Thymus (tissue), 11 donors: ENCODE measurements at regions not wholly inside any gene's neighbourhood (a gene's known extent, or its start where the extent isn't known, plus 50 kb on each side); places are given as distances from the start of the nearest gene placed in this dataset.
"Not testable (repeated sequence)": the region's sequence is repeated elsewhere in the genome, so short reads cannot be mapped to it uniquely, and the experiment has no call there.

ENCODE experiments used
- DNase-seq, 9 donors: peaks; one replicate each; pipeline ENCODE4 v3.0.0-alpha.2; 2013; ENCODE audit warnings: low spot score in 9 of 9, low read depth in 6 of 9, missing footprints in 1 of 9
- H3K27ac ChIP-seq, 2 donors: one replicate each; pipeline ENCODE4 v1.5.1; 2013; ENCODE audit warnings: control low read depth in 1 of 2, low read depth in 1 of 2, low read length in 1 of 2, mild to moderate bottlenecking in 1 of 2, moderate library complexity in 1 of 2
- H3K27me3 ChIP-seq, 2 donors: one replicate each; pipeline ENCODE4 v1.5.1; 2013; ENCODE audit warnings: low read length in 1 of 2; ENCODE audit not compliant: control insufficient read depth in 2 of 2, insufficient read depth in 1 of 2
- H3K36me3 ChIP-seq, 2 donors: one replicate each; pipeline ENCODE4 v1.5.1; 2013; ENCODE audit warnings: low read length in 1 of 2, mild to moderate bottlenecking in 1 of 2, moderate library complexity in 1 of 2; ENCODE audit not compliant: control insufficient read depth in 2 of 2, insufficient read depth in 2 of 2
- H3K4me1 ChIP-seq, 2 donors: one replicate each; pipeline ENCODE4 v1.5.1; 2013; ENCODE audit warnings: low read length in 2 of 2; ENCODE audit not compliant: control insufficient read depth in 2 of 2, insufficient read depth in 2 of 2
- H3K4me3 ChIP-seq, 2 donors: one replicate each; pipeline ENCODE4 v1.5.1; 2013; ENCODE audit warnings: low read length in 2 of 2, control low read depth in 1 of 2, mild to moderate bottlenecking in 1 of 2
- H3K9me3 ChIP-seq, 2 donors: one replicate each; pipeline ENCODE4 v1.5.1; 2013; ENCODE audit warnings: low read length in 1 of 2, mild to moderate bottlenecking in 1 of 2; ENCODE audit not compliant: control insufficient read depth in 2 of 2, insufficient read depth in 1 of 2
- WGBS: extraction: QIAGEN DNeasy Blood & Tissue Kit; methylation state at CpG from one replicate; pipeline ENCODE4 v1.1.7; 2013; 5-methylcytosine and 5-hydroxymethylcytosine counted together
- donor health status: healthy.

- H3K4me3 ChIP-seq, result no peak overlapping the region
- WGBS, result 96% methylated on average over 31 of the region's 31 CpGs
- H3K27me3 ChIP-seq, result no peaks in the 10 kb centered on the region
- no peak overlapping the region for H3K27ac ChIP-seq
- H3K36me3 ChIP-seq, result no peaks in the 10 kb centered on the region
- H3K4me1 ChIP-seq, result peaks cover 0 to 4% of the 10 kb centered on the region in 2 donors
- H3K9me3 ChIP-seq, result no peaks in the 10 kb centered on the region
- DNase-seq, result no peak
These were observed 221.4 kb downstream of the TLE3 start for GRCh38 chr15:69876064-69876940.

- H3K27ac ChIP-seq, H3K4me3 ChIP-seq: not testable (repeated sequence)
- 100% methylated on average over 1 of the region's 1 CpG for WGBS
These were observed 217.8 kb downstream of the TLE3 start for GRCh38 chr15:69879963-69880362.

DNA sequence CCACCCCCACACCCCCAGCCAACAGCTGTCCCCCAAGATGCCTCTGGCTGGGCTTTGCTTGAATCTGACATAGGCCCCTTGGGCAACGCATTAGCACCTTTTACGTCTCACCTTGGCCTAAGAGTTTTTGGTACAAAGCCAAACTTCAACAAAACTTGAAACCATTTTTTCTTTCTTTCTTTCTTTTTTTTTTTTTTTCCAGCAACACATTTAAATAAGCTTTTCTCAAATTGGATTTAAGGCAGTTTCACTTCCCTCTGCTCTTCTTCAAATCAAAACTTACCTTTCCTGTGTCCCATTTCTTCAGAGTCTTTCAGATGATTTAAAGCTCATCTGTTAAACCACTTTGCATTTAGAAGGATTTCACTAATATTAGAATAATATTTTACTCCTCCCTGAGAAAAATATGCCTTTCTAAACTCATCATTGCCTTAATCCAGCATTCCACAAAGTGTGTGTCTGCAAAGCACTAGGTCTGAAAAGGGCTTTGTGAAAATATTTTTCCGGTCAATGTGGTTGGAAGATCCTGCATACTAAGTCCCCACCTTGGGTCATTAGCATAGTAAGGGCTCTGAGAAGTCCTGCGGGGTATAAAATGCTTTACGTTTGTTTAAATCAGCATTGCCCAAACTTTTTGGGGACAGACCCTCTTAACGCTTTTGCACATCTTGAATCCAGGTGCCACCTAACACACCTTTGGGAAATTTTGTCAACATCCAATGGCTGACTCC lies 217.0 kb downstream of the TLE3 start:
- Histone ChIP-seq H3K36me3 (no peaks in the 10 kb centered on the region), H3K27ac (no peak overlapping the region), H3K9me3 (no peaks in the 10 kb centered on the region), H3K27me3 (no peaks in the 10 kb centered on the region), H3K4me1 (no peaks in the 10 kb centered on the region), H3K4me3 (no peak overlapping the region)
- DNase-seq, result no peak
- WGBS, result 95% methylated on average over 6 of the region's 6 CpGs

More at GRCh38 chr15:69879963-69880362, 217.8 kb downstream of the TLE3 start:
- DNase-seq, H3K27me3 ChIP-seq, H3K4me1 ChIP-seq, H3K9me3 ChIP-seq, H3K36me3 ChIP-seq: not testable (repeated sequence)

GRCh38 chr15:69881302-69881670 lies 216.4 kb downstream of the TLE3 start:
- Histone ChIP-seq H3K4me1 (no peaks in the 10 kb centered on the region), H3K9me3 (no peaks in the 10 kb centered on the region), H3K36me3 (no peaks in the 10 kb centered on the region), H3K27me3 (no peaks in the 10 kb centered on the region), H3K27ac (no peak overlapping the region), H3K4me3 (no peak overlapping the region)
- WGBS, result 94% methylated on average over 4 of the region's 4 CpGs
- DNase-seq, result no peak

- peak in 1 of 9 donors; percentile 5 for DNase-seq
- Histone ChIP-seq H3K4me3 (no peak overlapping the region), H3K9me3 (no peaks in the 10 kb centered on the region), H3K4me1 (no peaks in the 10 kb centered on the region), H3K27ac (no peak overlapping the region), H3K36me3 (no peaks in the 10 kb centered on the region), H3K27me3 (no peaks in the 10 kb centered on the region)
- WGBS, result 92% methylated on average over 10 of the region's 10 CpGs
These were observed 216.0 kb downstream of the TLE3 start for GRCh38 chr15:69881766-69882165.

DNA sequence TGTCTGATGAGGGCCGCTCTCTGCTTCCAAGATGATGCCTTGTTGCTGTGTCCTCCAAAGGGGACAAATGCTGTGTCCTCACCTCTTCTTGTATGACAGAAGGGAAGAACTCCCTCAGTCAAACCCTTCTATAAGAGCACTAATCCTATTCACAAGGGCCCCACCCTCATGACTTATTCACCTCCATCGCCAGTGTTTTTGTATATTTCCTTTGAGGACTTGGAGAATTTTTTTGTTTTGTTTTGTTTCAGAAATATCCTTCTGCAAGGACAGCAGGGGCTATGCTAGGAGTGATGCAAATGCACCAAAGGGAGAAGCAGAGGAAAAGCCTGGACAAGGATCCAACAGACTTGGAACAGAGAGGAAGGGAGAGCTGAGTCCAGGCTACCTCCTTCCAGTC lies 214.4 kb downstream of the TLE3 start:
- DNase-seq, result no peak
- Histone ChIP-seq H3K4me3 (no peak overlapping the region), H3K27ac (no peak overlapping the region), H3K27me3 (peaks cover 0 to 2% of the 10 kb centered on the region in 2 donors), H3K9me3 (no peaks in the 10 kb centered on the region), H3K36me3 (no peaks in the 10 kb centered on the region), H3K4me1 (no peaks in the 10 kb centered on the region)
- 96% methylated on average over 2 of the region's 2 CpGs for WGBS

GRCh38 chr15:69885173-69885955 lies 212.4 kb downstream of the TLE3 start:
- WGBS, result 93% methylated on average over 19 of the region's 19 CpGs
- Histone ChIP-seq H3K36me3 (no peaks in the 10 kb centered on the region), H3K4me1 (no peaks in the 10 kb centered on the region), H3K27ac (no peak overlapping the region), H3K9me3 (no peaks in the 10 kb centered on the region), H3K27me3 (peaks cover 0 to 2% of the 10 kb centered on the region in 2 donors), H3K4me3 (no peak overlapping the region)
- no peak for DNase-seq

DNA sequence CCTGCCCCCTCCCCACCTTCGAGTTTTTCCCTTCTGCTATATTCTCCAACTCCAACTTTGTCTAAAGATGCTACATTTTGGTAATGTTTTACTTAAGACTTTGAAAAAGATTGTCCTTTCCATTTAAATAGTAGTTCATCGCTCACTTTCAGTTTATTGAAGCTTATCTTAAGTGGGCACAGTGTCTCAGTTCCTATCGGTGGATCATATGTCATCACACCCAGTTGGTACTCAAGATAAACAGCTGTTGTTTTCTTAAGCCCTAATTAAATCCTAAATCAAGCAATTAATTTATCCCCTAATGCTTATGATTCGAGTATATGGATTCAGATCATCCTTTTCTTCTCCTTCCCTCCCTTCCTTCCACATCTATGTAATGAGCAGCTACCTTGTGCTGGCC lies 210.7 kb downstream of the TLE3 start:
- Histone ChIP-seq H3K27me3 (peaks cover 0 to 2% of the 10 kb centered on the region in 2 donors), H3K9me3 (no peaks in the 10 kb centered on the region), H3K36me3 (no peaks in the 10 kb centered on the region), H3K4me1 (no peaks in the 10 kb centered on the region), H3K27ac (no peak overlapping the region), H3K4me3 (no peak overlapping the region)
- WGBS, result 67% methylated on average over 4 of the region's 4 CpGs
- no peak for DNase-seq

- WGBS, result 95% methylated on average over 1 of the region's 1 CpG
These were observed 210.2 kb downstream of the TLE3 start for GRCh38 chr15:69887553-69887952.

More at GRCh38 chr15:69887553-69887952, 210.2 kb downstream of the TLE3 start:
- Histone ChIP-seq H3K36me3 (no peaks in the 10 kb centered on the region), H3K27me3 (peaks cover 0 to 2% of the 10 kb centered on the region in 2 donors), H3K9me3 (no peaks in the 10 kb centered on the region), H3K4me3 (no peak overlapping the region), H3K27ac (no peak overlapping the region), H3K4me1 (no peaks in the 10 kb centered on the region)
- DNase-seq, result no peak
